GM12878 (cell line): ENCODE measurements at regions not wholly inside any gene's neighbourhood (a gene's known extent, or its start where the extent isn't known, plus 50 kb on each side); places are given as distances from the start of the nearest gene placed in this dataset.

Source experiments
- ATAC-seq: fragments of 200-7000 bp; cut with Tn5 transposase; 3 replicates; pipeline ENCODE4 v1.9.1; 2020; ENCODE audit warnings: mild to moderate bottlenecking, moderate library complexity
- BruUV-seq: library from RNA; stranded (reverse); fragments of 400-500 nt; replicated peaks from 2 replicates; lab custom pipeline; 2021; lab: Mats Ljungman, UMichigan
- CTCF ChIA-PET: fragments of 300-600 bp; sonication (Branson Sonifier 250); formaldehyde crosslinking; extraction: SDS; loops from one replicate; lab custom pipeline; 2021; ENCODE audit warnings: inconsistent platforms; lab: Yijun Ruan, JAX
- POLR2A ChIA-PET: fragments of 350-600 bp; formaldehyde crosslinking; extraction: SDS; loops from one replicate; lab custom pipeline; 2021; ENCODE audit warnings: inconsistent platforms; lab: Charles Lee
- RAD21 ChIA-PET: fragments of 300-600 bp; sonication (Branson Sonifier 250); formaldehyde crosslinking; loops from one replicate; lab custom pipeline; 2023; ENCODE audit warnings: antibody characterized with exemption; ENCODE audit not compliant: unreplicated experiment; lab: Charles Lee
- SMC1A ChIA-PET: fragments of 300-600 bp; sonication (Branson Sonifier 250); formaldehyde crosslinking; loops from one replicate; lab custom pipeline; 2023; ENCODE audit not compliant: unreplicated experiment, uncharacterized antibody; lab: Charles Lee
- DNase-seq: peaks from one replicate; pipeline ENCODE4 v3.0.0-alpha.2; 2011; ENCODE audit warnings: low read depth, low spot score
- FAIRE-seq: peaks from 3 replicates; lab custom pipeline; 2011; peaks lifted over from hg19 to GRCh38; lab: Jason Lieb, UNC
- H2AFZ ChIP-seq: 2 replicates; pipeline ENCODE4 v1.6.0; 2011; ENCODE audit warnings: low read depth, low read length, control low read depth; ENCODE audit not compliant: control insufficient read depth
- H3K27ac ChIP-seq: 2 replicates; pipeline ENCODE4 v1.5.1; 2011; ENCODE audit warnings: control low read depth; ENCODE audit not compliant: control insufficient read depth, insufficient read depth
- H3K27me3 ChIP-seq, 2 experiments: replicated peaks in 1 of 2; 2 replicates each; pipeline versions ENCODE4 v1.6.0 to v1.6.1; 2011; ENCODE audit warnings: low read length in 1 of 2; ENCODE audit not compliant: control insufficient read depth in 2 of 2, insufficient read depth in 2 of 2
- H3K36me3 ChIP-seq, 2 experiments: 2 replicates each; pipeline ENCODE4 v1.5.1; 2011; ENCODE audit warnings: low read length in 1 of 2; ENCODE audit not compliant: control insufficient read depth in 2 of 2, insufficient read depth in 2 of 2
- H3K4me1 ChIP-seq: 2 replicates; pipeline ENCODE4 v1.6.1; 2011; ENCODE audit warnings: mild to moderate bottlenecking, low read length, moderate library complexity, mixed read lengths; ENCODE audit not compliant: control insufficient read depth, insufficient read depth
- H3K4me2 ChIP-seq: 2 replicates; pipeline ENCODE4 v1.6.0; 2011; ENCODE audit warnings: control low read depth; ENCODE audit not compliant: control insufficient read depth, insufficient read depth
- H3K4me3 ChIP-seq: fragments of 200-600 bp; sonication (generic); 2 replicates; pipeline ENCODE4 v1.5.1; 2016
- H3K79me2 ChIP-seq: 2 replicates; pipeline ENCODE4 v1.6.0; 2011; ENCODE audit warnings: low read length; ENCODE audit not compliant: control insufficient read depth, insufficient read depth
- H3K9ac ChIP-seq: 2 replicates; pipeline ENCODE4 v1.8.0; 2011; ENCODE audit warnings: low read length, control low read depth, mixed read lengths; ENCODE audit not compliant: control insufficient read depth, insufficient read depth
- H3K9me3 ChIP-seq: replicated peaks from 3 replicates; pipeline ENCODE4 v1.5.1; 2011; ENCODE audit warnings: mild to moderate bottlenecking, low read length; ENCODE audit not compliant: control insufficient read depth, insufficient read depth
- H4K20me1 ChIP-seq: 2 replicates; pipeline ENCODE4 v1.6.0; 2011; ENCODE audit not compliant: control insufficient read depth, insufficient read depth
- ASH2L ChIP-seq: fragments of 300-600, 200-600 bp; sonication (generic); IDR thresholded peaks from 2 replicates; pipeline ENCODE4 v1.6.1; 2017; ENCODE audit warnings: low read depth, mild to moderate bottlenecking, borderline replicate concordance
- CHD2 ChIP-seq: IDR thresholded peaks from 2 replicates; pipeline ENCODE4 v1.6.1; 2011; ENCODE audit warnings: low read depth, low read length, improper control_type of control experiment, borderline replicate concordance
- DPF2 ChIP-seq: fragments of 450-650 bp; IDR thresholded peaks from 2 replicates; pipeline ENCODE4 v1.6.1; 2017; ENCODE audit warnings: mild to moderate bottlenecking
- FOXK2 ChIP-seq: fragments of 450-650 bp; IDR thresholded peaks from 2 replicates; pipeline ENCODE4 v1.6.1; 2017; ENCODE audit warnings: mild to moderate bottlenecking, moderate library complexity
- JUNB ChIP-seq: IDR thresholded peaks from 2 replicates; pipeline ENCODE4 v1.6.1; 2016; ENCODE audit warnings: antibody characterized with exemption, mild to moderate bottlenecking
- KLF5 ChIP-seq: fragments of 450-650 bp; IDR thresholded peaks from 2 replicates; pipeline ENCODE4 v1.6.1; 2014; ENCODE audit warnings: mild to moderate bottlenecking; ENCODE audit not compliant: partially characterized antibody
- LARP7 ChIP-seq: fragments of 450-650 bp; IDR thresholded peaks from 2 replicates; pipeline ENCODE4 v1.6.1; 2017; ENCODE audit warnings: mild to moderate bottlenecking
- NFYA ChIP-seq: IDR thresholded peaks from 2 replicates; pipeline ENCODE4 v1.6.1; 2011; ENCODE audit warnings: low read depth, mild to moderate bottlenecking, low read length, improper control_type of control experiment, borderline replicate concordance
- PBX3 ChIP-seq: IDR thresholded peaks from 2 replicates; pipeline ENCODE4 v1.6.1; 2011; ENCODE audit warnings: mild to moderate bottlenecking, low read depth, low read length, moderate library complexity; ENCODE audit not compliant: insufficient replicate concordance
- RELA ChIP-seq: fragments of 450-650 bp; IDR thresholded peaks from 2 replicates; pipeline ENCODE4 v1.8.0; 2014; ENCODE audit warnings: borderline replicate concordance; ENCODE audit not compliant: partially characterized antibody
- SMAD5 ChIP-seq: IDR thresholded peaks from 2 replicates; pipeline ENCODE4 v1.6.1; 2016; ENCODE audit warnings: antibody characterized with exemption, low read depth
- TCF12 ChIP-seq: IDR thresholded peaks from 2 replicates; pipeline ENCODE4 v1.6.1; 2011; ENCODE audit warnings: low read depth, mild to moderate bottlenecking, low read length
- ZBTB4 ChIP-seq: fragments of 450-650 bp; formaldehyde crosslinking; IDR thresholded peaks from 2 replicates; pipeline ENCODE4 v1.4.0; 2022; ENCODE audit warnings: mild to moderate bottlenecking, moderate library complexity
- ZNF207 ChIP-seq: fragments of 450-650 bp; IDR thresholded peaks from 2 replicates; pipeline ENCODE4 v1.6.1; 2014; ENCODE audit warnings: antibody characterized with exemption, mild to moderate bottlenecking, borderline replicate concordance
- ZNF217 ChIP-seq: fragments of 450-650 bp; IDR thresholded peaks from 2 replicates; pipeline ENCODE4 v1.6.1; 2017; ENCODE audit warnings: antibody characterized with exemption, mild to moderate bottlenecking
- ZSCAN29 ChIP-seq: fragments of 450-650 bp; IDR thresholded peaks from 2 replicates; pipeline ENCODE4 v1.6.1; 2017; ENCODE audit warnings: mild to moderate bottlenecking, moderate library complexity
- WGBS: methylation state at CpG from one replicate; pipeline ENCODE4 v1.1.6; 2016; ENCODE audit warnings: low lambda C conversion rate; ENCODE audit not compliant: insufficient replicate concordance, insufficient coverage; ENCODE audit errors: missing lambda C conversion rate; 5-methylcytosine and 5-hydroxymethylcytosine counted together
- in situ Hi-C: fragments of 300-500 bp; cut with MboI; formaldehyde crosslinking; loops from 9 replicates; pipeline ENCODE4 v1.14.3; 2018; ENCODE audit warnings: mixed read lengths
- intact Hi-C: fragments of 100-400 bp; cut with micrococcal nuclease; formaldehyde crosslinking; loops from one replicate; pipeline ENCODE4 v1.14.2; 2022; ENCODE audit not compliant: unreplicated experiment

GRCh38 chr9:78620303-78620702 is 323.4 kb downstream of the PSAT1 start:
- Histone ChIP-seq H3K27me3 (no peaks in the 10 kb centered on the region), H3K4me1 (no peaks in the 10 kb centered on the region), H4K20me1 (no peaks in the 10 kb centered on the region), H3K79me2 (no peaks in the 10 kb centered on the region), H3K27ac (no peak overlapping the region), H3K4me2 (no peak overlapping the region), H3K9ac (no peak overlapping the region), H3K9me3 (no peaks in the 10 kb centered on the region), H3K4me3 (no peak overlapping the region), H3K36me3 (no peaks in the 10 kb centered on the region), H2AFZ (no peak overlapping the region)
- WGBS = 4% methylated on average over 3 of the region's 3 CpGs
- ChIA-PET RAD21 (no interaction called here), CTCF (no interaction called here), POLR2A (no interaction called here), SMC1A (interaction anchor here (0.6 kb wide), 1 partner anchor 998 kb away, joined by 3 read pairs; no protein-coding TSS in a partner anchor)
- ATAC-seq (no peak), FAIRE-seq (no peak), DNase-seq (no peak)
- intact Hi-C loops = no loop called here
- in situ Hi-C loops = no loop called here
- TF ChIP-seq PBX3 = no peak
- no peak for TF ChIP-seq ZNF207
- no peak for TF ChIP-seq JUNB
- no peak for TF ChIP-seq RELA
- TF ChIP-seq NFYA = no peak
- TF ChIP-seq ASH2L = no peak
- TF ChIP-seq DPF2 = no peak
- TF ChIP-seq ZSCAN29 = no peak
- BruUV-seq = no TSS peak

- intact Hi-C loops (no loop called here), in situ Hi-C loops (no loop called here)
- Histone ChIP-seq H3K27me3 (no peaks in the 10 kb centered on the region), H3K36me3 (no peaks in the 10 kb centered on the region), H3K4me1 (no peaks in the 10 kb centered on the region), H3K9ac (no peak overlapping the region), H3K27ac (no peak overlapping the region), H3K79me2 (no peaks in the 10 kb centered on the region), H2AFZ (no peak overlapping the region), H3K4me3 (no peak overlapping the region), H3K9me3 (no peaks in the 10 kb centered on the region), H3K4me2 (no peak overlapping the region), H4K20me1 (no peaks in the 10 kb centered on the region)
- SMC1A ChIA-PET = interaction anchor here (0.6 kb wide), 1 partner anchor 997 kb away, joined by 3 read pairs; no protein-coding TSS in a partner anchor
- CTCF ChIA-PET = no interaction called here
- no peak for FAIRE-seq
- RAD21 ChIA-PET = no interaction called here
- no peak for DNase-seq
- POLR2A ChIA-PET = no interaction called here
- WGBS = 27% methylated on average over 5 of the region's 5 CpGs
- BruUV-seq = no TSS peak
- no peak for ATAC-seq
- TF ChIP-seq LARP7 (no peak), ZBTB4 (CRISPR knock-in tag) (no peak), FOXK2 (no peak), ZNF217 (no peak), CHD2 (no peak), SMAD5 (no peak), KLF5 (no peak), ZNF207 (no peak), TCF12 (no peak)
Observed at GRCh38 chr9:78620764-78621163, 323.8 kb downstream of the PSAT1 start.
